Fibroblast of lung (primary cell): ENCODE measurements at regions not wholly inside any gene's neighbourhood (a gene's known extent, or its start where the extent isn't known, plus 50 kb on each side); places are given as distances from the start of the nearest gene placed in this dataset.

Source experiments
- DNase-seq, 2 donors: peaks; one replicate each; pipeline versions ENCODE4 v3.0.0 to v3.0.0-alpha.2; 2010; ENCODE audit warnings: low read depth in 2 of 2
- H2AFZ ChIP-seq: 2 replicates; pipeline ENCODE4 v1.5.1; 2012; ENCODE audit warnings: low read length, control low read depth, inconsistent platforms
- H3K27ac ChIP-seq: 2 replicates; pipeline ENCODE4 v1.5.1; 2011; ENCODE audit warnings: low read length, control low read depth; ENCODE audit not compliant: insufficient read depth
- H3K27me3 ChIP-seq: 2 replicates; pipeline ENCODE4 v1.5.1; 2011; ENCODE audit warnings: mild to moderate bottlenecking, low read length; ENCODE audit not compliant: control insufficient read depth, insufficient read depth
- H3K36me3 ChIP-seq: 2 replicates; pipeline ENCODE4 v1.5.1; 2011; ENCODE audit warnings: low read length; ENCODE audit not compliant: control insufficient read depth, insufficient read depth
- H3K4me1 ChIP-seq: 2 replicates; pipeline ENCODE4 v1.5.1; 2011; ENCODE audit warnings: low read length; ENCODE audit not compliant: control insufficient read depth, insufficient read depth; ENCODE audit errors: extremely low read depth
- H3K4me2 ChIP-seq: 2 replicates; pipeline ENCODE4 v1.5.1; 2011; ENCODE audit warnings: low read length, control low read depth; ENCODE audit not compliant: insufficient read depth; ENCODE audit errors: extremely low read depth
- H3K4me3 ChIP-seq, 4 experiments: fragments of 200-600 bp in 1 of 4; sonication (generic) in 1 of 4; replicated peaks in 1 of 4; 2 replicates each; pipeline ENCODE4 v1.5.1; 2011 to 2016; ENCODE audit warnings: low read length in 4 of 4, low read depth in 3 of 4, mild to moderate bottlenecking in 3 of 4, control low read depth in 2 of 4, inconsistent platforms in 1 of 4, mixed read lengths in 1 of 4; ENCODE audit not compliant: insufficient read depth in 1 of 4; ENCODE audit errors: control extremely low read depth in 1 of 4
- H3K79me2 ChIP-seq: 2 replicates; pipeline ENCODE4 v1.5.1; 2012; ENCODE audit warnings: mild to moderate bottlenecking, low read length, inconsistent platforms; ENCODE audit not compliant: control insufficient read depth, insufficient read depth
- H3K9ac ChIP-seq: 2 replicates; pipeline ENCODE4 v1.5.1; 2011; ENCODE audit warnings: mild to moderate bottlenecking, low read length, control low read depth; ENCODE audit not compliant: insufficient read depth
- H3K9me3 ChIP-seq: 2 replicates; pipeline ENCODE4 v1.5.1; 2012; ENCODE audit warnings: low read depth, low read length; ENCODE audit not compliant: control insufficient read depth, insufficient read depth
- H4K20me1 ChIP-seq: 2 replicates; pipeline ENCODE4 v1.5.1; 2011; ENCODE audit warnings: low read length; ENCODE audit not compliant: control insufficient read depth, insufficient read depth; ENCODE audit errors: extremely low read depth
- CTCF ChIP-seq, 2 donors: IDR thresholded peaks in 1 of 2; conservative IDR thresholded peaks in 1 of 2; 1 replicate in 1 of 2; 2 replicates in 1 of 2; pipeline ENCODE4 v1.5.1; 2011 to 2012; ENCODE audit warnings: low read length in 2 of 2, control low read depth in 1 of 2, inconsistent platforms in 1 of 2, low read depth in 1 of 2, mild to moderate bottlenecking in 1 of 2
- EZH2 ChIP-seq: IDR thresholded peaks from 2 replicates; pipeline ENCODE4 v1.5.1; 2012; ENCODE audit warnings: low read length, control low read depth, mild to moderate bottlenecking; ENCODE audit errors: missing control alignments

DNA sequence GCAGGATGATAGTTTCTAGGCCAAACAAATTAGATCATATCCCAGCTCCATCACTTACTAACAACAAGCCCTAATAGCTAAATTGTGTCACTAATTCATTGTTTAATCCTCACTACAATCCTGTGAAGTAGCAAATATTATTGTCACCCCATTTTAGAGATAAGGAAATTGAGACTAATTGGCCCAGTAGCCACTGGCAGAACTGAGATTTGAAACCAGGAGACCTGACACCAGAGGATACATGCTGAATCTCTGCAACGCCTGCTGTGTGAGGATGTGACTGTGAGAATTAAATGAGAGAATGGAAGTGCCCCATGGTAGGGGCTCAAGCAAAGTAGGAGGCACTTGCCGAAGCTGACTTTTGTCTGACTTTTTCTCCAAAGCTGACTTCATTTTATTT lies 124.3 kb upstream of the CITED2 start:
- no peaks in the 10 kb centered on the region for H4K20me1 ChIP-seq
- no peaks in the 10 kb centered on the region for H3K9me3 ChIP-seq
- H3K4me1 ChIP-seq: no peaks in the 10 kb centered on the region
- no peak overlapping the region for H3K4me3 ChIP-seq
- H3K27me3 ChIP-seq: no peaks in the 10 kb centered on the region
- no peaks in the 10 kb centered on the region for H3K36me3 ChIP-seq
- H3K27ac ChIP-seq: no peak overlapping the region
- no peak overlapping the region for H3K9ac ChIP-seq
- no peak for DNase-seq
- no peak overlapping the region for H3K4me2 ChIP-seq
- TF ChIP-seq EZH2 (no peak), CTCF (conservative IDR thresholded peaks at IDR 0.05 in 1 of 2, IDR thresholded peaks at IDR 0.05 in 1 of 2; ENCODE audit: low read depth in 1 of 2, low read length in 2 of 2) (no peak)
- H2AFZ ChIP-seq: no peak overlapping the region
- H3K79me2 ChIP-seq: no peaks in the 10 kb centered on the region

DNA sequence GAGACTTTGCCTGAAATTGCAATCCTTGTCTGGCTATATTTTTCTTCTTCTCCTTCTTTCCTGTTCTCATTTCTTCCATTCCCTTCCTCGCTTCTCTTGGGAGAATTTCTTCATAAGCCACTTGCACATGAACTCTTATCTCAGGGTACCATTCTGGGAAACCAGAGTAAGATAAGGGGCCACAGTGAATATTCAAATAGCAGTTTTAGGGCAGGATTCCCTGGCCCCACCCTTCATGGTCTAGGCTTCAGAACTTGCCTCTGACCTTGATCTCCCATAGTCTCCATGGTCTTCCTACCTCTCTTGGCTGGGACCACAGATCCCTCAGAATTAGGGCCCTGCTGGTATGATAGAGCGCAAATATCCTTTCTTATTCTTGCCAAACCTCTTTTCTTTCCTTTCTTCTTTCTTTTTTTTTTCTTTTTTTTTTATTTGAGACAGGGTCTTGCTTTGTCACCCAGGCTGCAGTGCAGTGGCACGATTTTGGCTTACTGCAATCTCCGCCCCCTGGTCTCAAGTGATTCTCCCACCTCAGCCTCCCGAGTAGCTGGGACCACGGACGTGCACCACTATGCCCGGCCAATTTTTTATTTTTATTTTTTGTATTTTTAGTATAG lies 123.0 kb upstream of the CITED2 start:
- Histone ChIP-seq H4K20me1 (no peaks in the 10 kb centered on the region), H3K27ac (no peak overlapping the region), H3K4me3 (no peak overlapping the region), H3K4me1 (no peaks in the 10 kb centered on the region), H3K9ac (no peak overlapping the region), H3K27me3 (no peaks in the 10 kb centered on the region), H3K36me3 (no peaks in the 10 kb centered on the region), H2AFZ (no peak overlapping the region), H3K79me2 (no peaks in the 10 kb centered on the region), H3K9me3 (no peaks in the 10 kb centered on the region), H3K4me2 (no peak overlapping the region)
- DNase-seq: no peak
- TF ChIP-seq CTCF (conservative IDR thresholded peaks at IDR 0.05 in 1 of 2, IDR thresholded peaks at IDR 0.05 in 1 of 2; ENCODE audit: low read depth in 1 of 2, low read length in 2 of 2) (no peak), EZH2 (no peak)

DNA sequence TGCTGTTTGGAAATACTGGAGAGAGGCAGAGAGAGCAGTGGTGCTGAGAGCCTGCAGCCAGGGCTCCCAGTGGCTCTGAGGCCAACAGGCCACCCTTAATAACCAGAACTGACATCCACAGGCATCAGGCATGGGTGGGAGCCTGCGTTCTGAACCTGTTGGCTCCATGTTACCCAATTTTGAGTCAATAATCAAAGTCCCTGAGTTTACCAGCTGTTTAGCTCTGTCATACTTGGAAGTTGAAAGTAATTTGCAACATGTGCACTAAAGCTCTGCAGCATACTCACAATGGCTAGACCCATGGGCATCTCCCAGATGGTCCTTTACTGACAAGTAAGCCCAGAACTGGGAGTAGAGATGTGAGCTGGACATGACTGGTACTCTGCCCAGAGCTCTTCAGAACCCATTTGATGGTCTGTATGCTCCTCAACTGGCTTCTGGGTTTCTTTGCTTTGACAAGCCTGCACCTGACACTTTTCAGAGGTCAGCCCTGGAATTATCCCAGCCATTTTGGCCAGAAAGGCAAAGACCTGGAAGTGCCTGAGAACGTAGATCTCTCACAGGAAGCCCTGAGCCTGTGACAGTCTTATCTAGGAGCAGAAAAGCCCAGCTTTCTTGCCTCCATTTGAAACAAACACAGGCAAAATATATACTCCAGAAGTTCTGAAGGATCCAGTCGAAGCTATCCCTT lies 122.4 kb upstream of the CITED2 start:
- Histone ChIP-seq H3K9ac (no peak overlapping the region), H2AFZ (no peak overlapping the region), H3K9me3 (no peaks in the 10 kb centered on the region), H3K27ac (no peak overlapping the region), H3K36me3 (no peaks in the 10 kb centered on the region), H3K4me3 (no peak overlapping the region), H4K20me1 (no peaks in the 10 kb centered on the region), H3K4me2 (no peak overlapping the region), H3K27me3 (no peaks in the 10 kb centered on the region), H3K4me1 (no peaks in the 10 kb centered on the region), H3K79me2 (no peaks in the 10 kb centered on the region)
- no peak for DNase-seq
- TF ChIP-seq EZH2: no peak
- TF ChIP-seq CTCF (conservative IDR thresholded peaks at IDR 0.05 in 1 of 2, IDR thresholded peaks at IDR 0.05 in 1 of 2; ENCODE audit: low read depth in 1 of 2, low read length in 2 of 2): no peak
